CD4-positive, alpha-beta T cell (primary cell): ENCODE measurements at regions not wholly inside any gene's neighbourhood (a gene's known extent, or its start where the extent isn't known, plus 50 kb on each side); places are given as distances from the start of the nearest gene placed in this dataset.

Experiments
- ATAC-seq: fragments of 200-7000 bp; cut with Tn5 transposase; one replicate; pipeline ENCODE4 v1.10.0; 2022; ENCODE audit warnings: mild to moderate bottlenecking; ENCODE audit not compliant: poor library complexity
- CTCF ChIA-PET: fragments of 350-600 bp; sonication (Branson Sonifier 250); formaldehyde crosslinking; loops from one replicate; lab custom pipeline; 2021; ENCODE audit warnings: antibody characterized with exemption, inconsistent platforms; lab: Charles Lee
- POLR2A ChIA-PET: fragments of 350-600 bp; sonication (Branson Sonifier 250); formaldehyde crosslinking; loops from one replicate; lab custom pipeline; 2021; ENCODE audit warnings: antibody characterized with exemption, inconsistent platforms; lab: Charles Lee
- DNase-seq, 14 experiments: peaks; one replicate each; pipeline ENCODE4 v3.0.0-alpha.2; 2013 to 2020; ENCODE audit warnings: mixed read lengths in 2 of 14
- H3K27ac ChIP-seq, 2 donors: one replicate each; pipeline versions ENCODE4 v1.5.1 to v1.7.0; 2013; ENCODE audit warnings: low read length in 2 of 2, low read depth in 1 of 2, mild to moderate bottlenecking in 1 of 2
- H3K27me3 ChIP-seq, 2 experiments: 1 replicate in 1 of 2; 2 replicates in 1 of 2; pipeline versions ENCODE4 v1.6.1 to v1.7.0; 2013; ENCODE audit warnings: low read length in 2 of 2, control low read depth in 1 of 2, mild to moderate bottlenecking in 1 of 2, moderate library complexity in 1 of 2; ENCODE audit not compliant: insufficient read depth in 2 of 2, control insufficient read depth in 1 of 2
- H3K36me3 ChIP-seq: one replicate; pipeline ENCODE4 v1.6.1; 2013; ENCODE audit warnings: low read length, control low read depth; ENCODE audit not compliant: insufficient read depth
- H3K4me1 ChIP-seq: one replicate; pipeline ENCODE4 v1.6.1; 2013; ENCODE audit warnings: low read length, control low read depth; ENCODE audit not compliant: insufficient read depth
- H3K4me3 ChIP-seq: one replicate; pipeline ENCODE4 v1.5.1; 2013; ENCODE audit warnings: mild to moderate bottlenecking, low read length, moderate library complexity
- H3K9me3 ChIP-seq, 2 experiments: 1 replicate in 1 of 2; 2 replicates in 1 of 2; pipeline versions ENCODE4 v1.6.1 to v1.7.0; 2013; ENCODE audit warnings: low read length in 2 of 2, mild to moderate bottlenecking in 2 of 2, control low read depth in 1 of 2, moderate library complexity in 1 of 2; ENCODE audit not compliant: control insufficient read depth in 1 of 2, insufficient read depth in 1 of 2
- H3K27ac Mint-ChIP-seq: one replicate; pipeline ENCODE4 v1.8.0; 2020; ENCODE audit warnings: mixed read lengths
- H3K27me3 Mint-ChIP-seq: one replicate; pipeline ENCODE4 v1.8.0; 2021; ENCODE audit warnings: mixed read lengths
- H3K36me3 Mint-ChIP-seq: one replicate; pipeline ENCODE4 v1.8.0; 2021; ENCODE audit warnings: low read depth, mixed read lengths
- H3K4me1 Mint-ChIP-seq: one replicate; pipeline ENCODE4 v1.8.0; 2021; ENCODE audit warnings: low read depth, mixed read lengths
- H3K4me3 Mint-ChIP-seq: one replicate; pipeline ENCODE4 v1.8.0; 2020; ENCODE audit warnings: mild to moderate bottlenecking, mixed read lengths
- H3K9me3 Mint-ChIP-seq: one replicate; pipeline ENCODE4 v1.8.0; 2020; ENCODE audit warnings: mixed read lengths
- intact Hi-C, 2 experiments: fragments of 100-400 bp; cut with DNase I in 1 of 2; cut with micrococcal nuclease in 1 of 2; formaldehyde crosslinking; loops; one replicate each; pipeline versions ENCODE4 v1.15.1 to v1.9.0; 2023 to 2025; cut with DNase I, micrococcal nuclease
- TF ChIP-seq, protein P1 (sequence below): fragments of 200-600 bp; IDR thresholded peaks from one replicate; pipeline ENCODE4 v1.8.0; 2022; ENCODE audit warnings: antibody characterized with exemption, mild to moderate bottlenecking

DNA sequence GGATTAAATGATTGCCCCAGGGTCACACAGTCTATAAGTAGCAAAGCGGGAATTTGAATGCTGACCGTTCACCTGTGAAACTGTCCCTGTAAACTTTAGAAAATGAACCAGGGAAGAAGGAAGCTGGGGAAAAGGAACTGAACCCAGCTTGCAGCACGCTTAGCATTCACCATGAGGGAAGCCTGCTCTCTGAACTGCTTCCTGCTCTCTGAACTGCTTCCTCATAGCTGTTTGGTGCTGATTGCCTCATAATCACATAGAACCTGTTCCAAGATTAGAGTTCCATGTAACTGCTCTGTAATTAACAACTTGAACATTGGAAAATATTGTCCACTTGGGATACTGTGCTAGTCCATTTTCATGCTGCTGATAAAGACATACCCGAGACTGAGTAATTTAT, 1504.8 kb upstream of the TMEM132C start:
- H3K27ac Mint-ChIP-seq: no peak overlapping the region
- H3K4me1 Mint-ChIP-seq: peaks cover 23% of the 10 kb centered on the region
- H3K9me3 ChIP-seq: peaks cover 9 to 15% of the 10 kb centered on the region in 2 experiments
- ChIA-PET CTCF (no interaction called here), POLR2A (interaction anchor here (2.5 kb wide), 1 partner anchor 10 kb away, joined by 6 read pairs; no protein-coding TSS in a partner anchor)
- no peak for DNase-seq
- no peaks in the 10 kb centered on the region for H3K27me3 Mint-ChIP-seq
- peaks cover 26% of the 10 kb centered on the region for H3K4me1 ChIP-seq
- H3K27me3 ChIP-seq: no peaks in the 10 kb centered on the region
- no peak overlapping the region for H3K4me3 ChIP-seq
- ATAC-seq: no peak
- H3K36me3 ChIP-seq: peaks cover 4% of the 10 kb centered on the region
- intact Hi-C loops: no loop called here
- no peak overlapping the region for H3K27ac ChIP-seq
- peaks cover 13% of the 10 kb centered on the region for H3K9me3 Mint-ChIP-seq
- TF ChIP-seq, protein P1, sequence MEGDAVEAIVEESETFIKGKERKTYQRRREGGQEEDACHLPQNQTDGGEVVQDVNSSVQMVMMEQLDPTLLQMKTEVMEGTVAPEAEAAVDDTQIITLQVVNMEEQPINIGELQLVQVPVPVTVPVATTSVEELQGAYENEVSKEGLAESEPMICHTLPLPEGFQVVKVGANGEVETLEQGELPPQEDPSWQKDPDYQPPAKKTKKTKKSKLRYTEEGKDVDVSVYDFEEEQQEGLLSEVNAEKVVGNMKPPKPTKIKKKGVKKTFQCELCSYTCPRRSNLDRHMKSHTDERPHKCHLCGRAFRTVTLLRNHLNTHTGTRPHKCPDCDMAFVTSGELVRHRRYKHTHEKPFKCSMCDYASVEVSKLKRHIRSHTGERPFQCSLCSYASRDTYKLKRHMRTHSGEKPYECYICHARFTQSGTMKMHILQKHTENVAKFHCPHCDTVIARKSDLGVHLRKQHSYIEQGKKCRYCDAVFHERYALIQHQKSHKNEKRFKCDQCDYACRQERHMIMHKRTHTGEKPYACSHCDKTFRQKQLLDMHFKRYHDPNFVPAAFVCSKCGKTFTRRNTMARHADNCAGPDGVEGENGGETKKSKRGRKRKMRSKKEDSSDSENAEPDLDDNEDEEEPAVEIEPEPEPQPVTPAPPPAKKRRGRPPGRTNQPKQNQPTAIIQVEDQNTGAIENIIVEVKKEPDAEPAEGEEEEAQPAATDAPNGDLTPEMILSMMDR: no peak
- H3K36me3 Mint-ChIP-seq: peaks cover 50% of the 10 kb centered on the region
- H3K4me3 Mint-ChIP-seq: no peak overlapping the region

DNA sequence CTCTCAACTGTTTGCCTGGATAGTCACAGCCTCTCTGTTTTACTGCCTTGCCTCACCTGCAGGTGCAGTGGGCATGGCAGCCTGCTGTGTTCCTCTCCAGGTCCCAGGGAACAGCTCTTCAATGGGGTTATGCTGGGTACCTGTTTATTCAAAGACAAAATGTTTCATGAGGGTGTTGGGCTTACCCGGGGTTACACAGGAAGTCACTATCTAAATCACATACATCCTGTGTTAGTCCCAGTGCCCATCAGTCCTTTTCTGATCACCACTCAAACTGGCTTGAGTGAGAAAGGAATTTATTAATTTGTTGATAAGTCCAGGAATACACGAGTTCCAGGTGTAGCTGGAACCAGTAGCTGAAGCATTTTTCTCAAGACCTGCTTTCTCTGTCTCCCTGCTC, 1503.6 kb upstream of the TMEM132C start:
- H3K4me1 Mint-ChIP-seq: peaks cover 27% of the 10 kb centered on the region
- ATAC-seq (no peak), DNase-seq (peak in 1 of 14 experiments; percentile 39)
- intact Hi-C loops: no loop called here
- H3K27ac Mint-ChIP-seq: peak overlapping the region; percentile 8
- Histone ChIP-seq H3K4me3 (no peak overlapping the region), H3K27ac (no peak overlapping the region), H3K36me3 (peaks cover 5% of the 10 kb centered on the region), H3K27me3 (no peaks in the 10 kb centered on the region), H3K9me3 (peaks cover 15 to 18% of the 10 kb centered on the region in 2 experiments), H3K4me1 (peaks cover 35% of the 10 kb centered on the region)
- peaks cover 54% of the 10 kb centered on the region for H3K36me3 Mint-ChIP-seq
- peak overlapping the region; percentile 0 for H3K4me3 Mint-ChIP-seq
- TF ChIP-seq, protein P1: no peak
- POLR2A ChIA-PET: interaction anchor here (2.5 kb wide), 1 partner anchor 9 kb away, joined by 6 read pairs; no protein-coding TSS in a partner anchor
- CTCF ChIA-PET: no interaction called here
- no peaks in the 10 kb centered on the region for H3K27me3 Mint-ChIP-seq
- H3K9me3 Mint-ChIP-seq: peaks cover 13% of the 10 kb centered on the region

DNA sequence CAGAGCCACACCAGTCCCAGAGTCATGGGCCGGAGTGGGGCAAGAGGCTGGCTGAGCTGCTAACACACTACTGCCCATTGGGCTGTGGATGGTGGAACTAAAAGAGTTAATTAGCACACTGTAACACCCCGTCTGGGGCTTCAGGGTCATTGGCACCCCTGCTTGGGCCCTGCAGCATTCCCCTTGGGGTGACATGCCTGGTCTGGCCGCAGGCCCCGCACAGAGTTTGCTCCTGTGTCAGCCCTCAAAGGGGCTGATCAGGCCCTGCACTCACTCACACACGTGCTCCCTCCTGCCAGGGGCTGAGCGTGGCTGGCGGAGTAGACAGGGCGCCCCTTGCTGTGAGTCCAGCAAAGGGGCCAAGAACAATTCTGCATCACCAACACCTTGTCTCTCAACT, 1499.6 kb upstream of the TMEM132C start:
- peaks cover 36% of the 10 kb centered on the region for H3K4me1 Mint-ChIP-seq
- Histone ChIP-seq H3K9me3 (peaks cover 15 to 22% of the 10 kb centered on the region in 2 experiments), H3K27ac (no peak overlapping the region), H3K27me3 (no peaks in the 10 kb centered on the region), H3K4me1 (peaks cover 39% of the 10 kb centered on the region), H3K36me3 (peaks cover 5% of the 10 kb centered on the region), H3K4me3 (no peak overlapping the region)
- POLR2A ChIA-PET: no interaction called here
- H3K27me3 Mint-ChIP-seq: no peaks in the 10 kb centered on the region
- CTCF ChIA-PET: no interaction called here
- H3K36me3 Mint-ChIP-seq: peaks cover 63% of the 10 kb centered on the region
- H3K4me3 Mint-ChIP-seq: no peak overlapping the region
- no peak overlapping the region for H3K27ac Mint-ChIP-seq
- ATAC-seq: no peak
- DNase-seq: no peak
- H3K9me3 Mint-ChIP-seq: peaks cover 16% of the 10 kb centered on the region
- TF ChIP-seq, protein P1: no peak
- intact Hi-C loops: no loop called here
